ENCODE measurements at regions not wholly inside any gene's neighbourhood (a gene's known extent, or its start where the extent isn't known, plus 50 kb on each side); places are given as distances from the start of the nearest gene placed in this dataset.

DNA sequence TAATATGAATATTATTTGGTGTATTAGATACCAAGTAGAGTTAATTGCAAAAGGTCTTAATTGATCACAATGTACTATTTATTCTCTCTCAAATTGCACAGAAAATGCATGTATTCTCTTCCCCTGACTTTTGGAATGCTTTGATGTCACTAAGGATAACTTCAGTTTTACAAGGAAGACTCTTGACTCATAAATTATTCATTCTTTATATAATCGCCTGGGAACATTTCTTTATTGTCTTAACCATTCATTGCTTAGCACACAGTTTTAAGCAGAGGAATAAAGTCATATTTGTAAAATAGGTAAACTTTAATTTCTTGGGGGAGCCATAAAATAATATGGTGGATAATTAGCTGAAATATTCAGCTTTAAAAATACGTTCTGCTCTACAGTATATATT is 306.0 kb upstream of the TMEM229A start:
- no peaks in the 10 kb centered on the region for H3K27me3 ChIP-seq

DNA sequence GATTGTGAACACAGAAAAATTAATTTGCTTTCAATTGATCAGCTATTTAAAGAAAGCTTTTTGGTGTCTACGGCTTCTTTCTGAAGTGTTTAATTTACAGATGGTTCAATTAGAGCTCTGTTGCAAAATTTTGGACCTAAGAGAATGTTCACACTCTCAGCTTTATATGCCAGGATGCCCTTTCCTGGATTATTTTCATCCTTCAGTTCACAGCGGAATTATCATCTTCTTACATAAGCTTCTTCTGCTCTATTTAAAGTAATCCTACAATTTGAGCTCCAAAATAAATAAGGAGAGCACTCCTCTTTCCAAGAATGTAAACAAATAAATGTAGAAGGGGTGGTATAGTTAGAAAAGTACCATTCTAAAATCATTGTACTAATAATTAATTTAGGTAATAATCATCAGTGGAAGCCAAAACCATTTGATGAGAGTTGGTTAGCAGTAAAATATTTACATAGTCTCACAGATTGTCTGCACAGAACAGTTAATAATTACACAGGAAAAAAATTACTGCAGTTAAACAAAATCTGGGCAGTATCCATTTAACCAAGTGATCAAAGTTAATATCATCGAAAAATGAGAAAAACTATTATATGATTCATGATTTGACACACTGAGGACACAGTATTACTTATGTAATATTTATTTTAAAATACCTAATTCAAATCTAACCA is 298.0 kb upstream of the TMEM229A start:
- H3K36me3 ChIP-seq, result no peaks in the 10 kb centered on the region
- no peak for DNase-seq
- no peaks in the 10 kb centered on the region for H3K27me3 ChIP-seq
- no peak for TF ChIP-seq CTCF (IDR thresholded peaks at IDR 0.05; ENCODE audit: low read depth, low read length)
- no peak overlapping the region for H3K4me3 ChIP-seq (ENCODE audit: low read depth, low read length)
- H3K4me1 ChIP-seq, result no peaks in the 10 kb centered on the region
- H3K9me3 ChIP-seq, result no peaks in the 10 kb centered on the region

More for the DNA sequence above, 306.0 kb upstream of the TMEM229A start:
- no peak for DNase-seq
- H3K4me1 ChIP-seq, result no peaks in the 10 kb centered on the region
- no peaks in the 10 kb centered on the region for H3K9me3 ChIP-seq
- no peak for TF ChIP-seq CTCF (IDR thresholded peaks at IDR 0.05; ENCODE audit: low read depth, low read length)
- no peaks in the 10 kb centered on the region for H3K36me3 ChIP-seq
- no peak overlapping the region for H3K4me3 ChIP-seq (ENCODE audit: low read depth, low read length)

DNA sequence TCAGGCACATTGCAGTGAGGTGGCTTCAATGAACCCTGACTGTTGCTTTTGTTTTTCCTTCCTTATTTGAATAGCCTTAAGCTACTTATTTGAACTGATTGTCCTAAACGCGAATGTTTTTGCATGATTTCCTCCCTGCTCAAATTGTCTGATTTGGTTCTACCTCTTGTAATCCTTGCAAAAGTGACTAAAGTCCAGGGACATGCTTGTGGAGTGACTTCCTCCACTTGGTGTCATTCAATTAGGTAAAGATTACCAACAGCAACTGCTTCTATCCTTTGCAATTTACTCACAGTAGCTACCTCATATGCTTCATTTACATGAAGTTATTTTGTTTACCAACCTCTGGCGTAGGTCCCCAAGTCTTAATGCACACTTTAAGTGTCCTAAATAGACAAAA is 295.9 kb upstream of the TMEM229A start:
- H3K36me3 ChIP-seq, result no peaks in the 10 kb centered on the region
- no peak for TF ChIP-seq CTCF (IDR thresholded peaks at IDR 0.05; ENCODE audit: low read depth, low read length)
- H3K27me3 ChIP-seq, result no peaks in the 10 kb centered on the region
- H3K9me3 ChIP-seq, result no peaks in the 10 kb centered on the region
- H3K4me1 ChIP-seq, result no peaks in the 10 kb centered on the region
- H3K4me3 ChIP-seq (ENCODE audit: low read depth, low read length), result no peak overlapping the region
- no peak for DNase-seq

DNA sequence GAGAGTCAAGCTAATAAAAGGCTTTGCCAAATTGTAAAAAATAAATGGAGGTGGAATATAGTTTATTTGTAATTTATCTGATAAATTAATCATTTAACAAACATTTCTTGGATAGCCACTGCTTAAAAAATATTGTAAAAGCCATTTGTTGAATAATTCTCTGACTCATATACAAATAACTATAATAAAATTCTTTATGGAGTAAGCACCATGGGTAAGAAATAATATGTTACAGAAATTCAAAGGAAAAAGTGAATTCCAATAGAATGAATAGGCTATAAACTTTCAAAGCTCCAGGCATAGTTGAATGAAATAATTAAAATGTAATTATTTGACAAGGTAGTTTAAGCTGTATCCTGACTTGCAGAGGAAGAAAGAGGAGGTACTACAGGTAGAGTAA is 291.4 kb upstream of the TMEM229A start:
- H3K4me3 ChIP-seq (ENCODE audit: low read depth, low read length), result no peak overlapping the region
- TF ChIP-seq CTCF (IDR thresholded peaks at IDR 0.05; ENCODE audit: low read depth, low read length), result no peak
- H3K9me3 ChIP-seq, result no peaks in the 10 kb centered on the region
- no peak for DNase-seq
- no peaks in the 10 kb centered on the region for H3K27me3 ChIP-seq
- H3K36me3 ChIP-seq, result no peaks in the 10 kb centered on the region
- H3K4me1 ChIP-seq, result no peaks in the 10 kb centered on the region

DNA sequence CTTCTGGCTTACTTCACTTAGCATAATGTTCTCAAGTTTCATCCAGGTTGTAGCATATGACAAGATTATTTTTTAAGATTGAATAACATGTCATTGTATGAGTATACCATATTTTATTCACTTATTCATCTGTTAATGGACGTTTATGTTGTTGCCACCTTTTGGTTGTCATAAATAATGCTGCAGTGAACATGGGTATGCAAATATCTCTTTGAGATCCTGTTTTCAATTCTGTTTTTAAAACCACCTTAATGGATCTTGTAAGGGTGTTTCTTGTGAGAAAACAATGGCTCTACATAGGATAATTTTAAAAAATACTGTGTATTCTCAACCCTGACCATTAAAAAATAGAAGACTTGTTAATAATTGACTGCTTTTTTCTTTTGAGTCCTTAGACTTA is 290.7 kb upstream of the TMEM229A start:
- H3K9me3 ChIP-seq, result no peaks in the 10 kb centered on the region
- TF ChIP-seq CTCF (IDR thresholded peaks at IDR 0.05; ENCODE audit: low read depth, low read length), result no peak
- H3K4me3 ChIP-seq (ENCODE audit: low read depth, low read length), result no peak overlapping the region

DNA sequence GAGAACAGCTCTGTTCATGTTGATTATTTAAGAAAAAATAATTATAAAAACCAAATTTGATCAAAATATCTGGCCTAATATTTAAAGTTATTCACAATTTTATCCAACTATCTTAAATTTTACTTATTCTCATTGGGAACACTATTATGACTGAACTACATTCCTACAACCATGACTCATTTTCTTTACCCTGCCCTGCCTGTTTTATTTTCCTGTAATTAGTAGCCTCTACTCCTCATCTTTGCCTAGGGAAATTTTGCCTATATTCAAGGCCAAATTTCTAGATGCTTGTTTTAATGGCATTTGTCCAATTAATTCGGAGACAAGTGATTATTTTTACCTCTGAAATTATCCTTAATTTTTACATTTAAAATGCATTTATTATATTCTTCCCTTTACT is 289.7 kb upstream of the TMEM229A start:
- no peak for DNase-seq
- Histone ChIP-seq H3K36me3 (no peaks in the 10 kb centered on the region), H3K4me3 (ENCODE audit: low read depth, low read length) (no peak overlapping the region), H3K9me3 (no peaks in the 10 kb centered on the region), H3K27me3 (no peaks in the 10 kb centered on the region), H3K4me1 (no peaks in the 10 kb centered on the region)
- TF ChIP-seq CTCF (IDR thresholded peaks at IDR 0.05; ENCODE audit: low read depth, low read length), result no peak

More for the DNA sequence above, 290.7 kb upstream of the TMEM229A start:
- no peaks in the 10 kb centered on the region for H3K4me1 ChIP-seq
- H3K36me3 ChIP-seq, result no peaks in the 10 kb centered on the region
- no peaks in the 10 kb centered on the region for H3K27me3 ChIP-seq
- DNase-seq, result no peak
